ENCODE measurements at regions not wholly inside any gene's neighbourhood (a gene's known extent, or its start where the extent isn't known, plus 50 kb on each side); places are given as distances from the start of the nearest gene placed in this dataset.

DNA sequence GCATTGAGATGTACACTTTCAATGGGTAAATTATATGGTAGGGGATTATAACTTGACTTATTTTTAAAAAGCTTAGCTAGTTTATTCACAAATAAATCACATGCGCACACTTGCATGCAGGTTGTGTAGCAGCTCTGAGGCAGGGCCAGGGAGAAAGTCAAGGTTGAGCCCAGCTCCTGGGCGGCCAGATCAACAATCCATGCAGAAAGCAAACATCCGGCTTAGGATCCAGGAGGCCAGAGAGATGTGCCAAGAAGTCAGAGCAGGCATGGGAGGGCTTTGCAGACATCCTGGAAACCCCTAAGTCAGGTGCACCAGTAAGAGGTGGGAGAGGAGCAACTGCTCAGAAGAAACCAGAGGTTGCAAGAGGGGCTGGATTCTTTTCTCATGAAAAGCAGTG lies 186.5 kb downstream of the AXIN2 start:
- TF ChIP-seq, protein P1, sequence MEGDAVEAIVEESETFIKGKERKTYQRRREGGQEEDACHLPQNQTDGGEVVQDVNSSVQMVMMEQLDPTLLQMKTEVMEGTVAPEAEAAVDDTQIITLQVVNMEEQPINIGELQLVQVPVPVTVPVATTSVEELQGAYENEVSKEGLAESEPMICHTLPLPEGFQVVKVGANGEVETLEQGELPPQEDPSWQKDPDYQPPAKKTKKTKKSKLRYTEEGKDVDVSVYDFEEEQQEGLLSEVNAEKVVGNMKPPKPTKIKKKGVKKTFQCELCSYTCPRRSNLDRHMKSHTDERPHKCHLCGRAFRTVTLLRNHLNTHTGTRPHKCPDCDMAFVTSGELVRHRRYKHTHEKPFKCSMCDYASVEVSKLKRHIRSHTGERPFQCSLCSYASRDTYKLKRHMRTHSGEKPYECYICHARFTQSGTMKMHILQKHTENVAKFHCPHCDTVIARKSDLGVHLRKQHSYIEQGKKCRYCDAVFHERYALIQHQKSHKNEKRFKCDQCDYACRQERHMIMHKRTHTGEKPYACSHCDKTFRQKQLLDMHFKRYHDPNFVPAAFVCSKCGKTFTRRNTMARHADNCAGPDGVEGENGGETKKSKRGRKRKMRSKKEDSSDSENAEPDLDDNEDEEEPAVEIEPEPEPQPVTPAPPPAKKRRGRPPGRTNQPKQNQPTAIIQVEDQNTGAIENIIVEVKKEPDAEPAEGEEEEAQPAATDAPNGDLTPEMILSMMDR (IDR thresholded peaks at IDR 0.05; ENCODE audit: low read depth, low read length, missing control alignments), result no peak
- Histone ChIP-seq H3K27ac (no peak overlapping the region), H3K27me3 (replicated peaks) (no peaks in the 10 kb centered on the region), H3K36me3 (replicated peaks) (no peaks in the 10 kb centered on the region), H3K4me3 (ENCODE audit: low read depth, low read length) (no peak overlapping the region)
- in situ Hi-C loops (cut with HindIII; ENCODE audit: low pct_ligation_motif_present, low sequenced_read_pairs), result no loop called here
- DNase-seq, result no peak

DNA sequence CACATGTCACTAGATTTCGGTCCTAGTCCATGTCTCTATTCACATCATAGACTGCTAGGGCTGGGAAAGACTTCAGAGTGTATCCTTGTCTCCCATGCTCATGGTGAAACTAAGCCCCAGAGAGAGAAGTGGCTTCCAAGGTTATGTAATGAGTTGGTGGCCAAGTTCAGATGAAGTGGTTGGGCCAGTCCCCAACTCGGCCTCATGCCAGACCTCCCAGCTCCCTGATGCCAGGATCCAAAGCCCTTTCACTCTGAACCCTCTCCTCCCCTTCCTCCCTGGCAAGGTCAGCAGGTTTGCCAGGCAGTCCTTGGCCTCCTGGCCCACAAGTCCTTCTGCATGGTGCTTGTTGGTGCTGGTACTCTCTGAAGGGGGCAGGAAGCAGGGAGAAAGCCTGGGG lies 189.7 kb downstream of the AXIN2 start:
- no peak overlapping the region for H3K4me3 ChIP-seq (ENCODE audit: low read depth, low read length)
- TF ChIP-seq, protein P1 (IDR thresholded peaks at IDR 0.05; ENCODE audit: low read depth, low read length, missing control alignments), result no peak
- H3K27me3 ChIP-seq (replicated peaks), result no peaks in the 10 kb centered on the region
- H3K36me3 ChIP-seq (replicated peaks), result no peaks in the 10 kb centered on the region
- in situ Hi-C loops (cut with HindIII; ENCODE audit: low pct_ligation_motif_present, low sequenced_read_pairs), result no loop called here
- no peak overlapping the region for H3K27ac ChIP-seq
- DNase-seq, result no peak

DNA sequence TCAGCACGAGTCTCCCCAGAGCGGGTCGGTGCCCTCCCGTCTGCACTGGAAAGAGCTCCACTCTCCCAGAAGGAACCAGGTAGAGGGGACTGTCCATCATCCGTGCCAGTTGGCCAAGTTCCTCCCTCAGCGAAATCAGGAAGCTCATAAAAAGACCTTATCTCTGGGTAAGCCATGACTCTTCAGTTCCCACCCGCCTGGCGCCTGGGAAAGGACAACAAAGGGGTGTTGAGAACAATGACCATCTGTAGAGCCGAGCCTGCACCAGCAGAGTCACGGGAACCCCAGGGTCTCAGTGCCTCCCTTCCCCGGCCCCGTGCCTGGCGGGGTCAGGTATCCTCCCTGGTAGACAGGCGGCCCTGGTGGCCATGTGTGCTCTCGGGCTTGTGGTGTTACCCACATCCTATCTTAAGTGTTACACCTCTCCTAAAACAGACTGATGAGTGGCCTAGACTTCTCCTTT lies 190.7 kb downstream of the AXIN2 start:
- in situ Hi-C loops (cut with HindIII; ENCODE audit: low pct_ligation_motif_present, low sequenced_read_pairs), result no loop called here
- Histone ChIP-seq H3K4me3 (ENCODE audit: low read depth, low read length) (no peak overlapping the region), H3K27ac (no peak overlapping the region), H3K27me3 (replicated peaks) (no peaks in the 10 kb centered on the region), H3K36me3 (replicated peaks) (no peaks in the 10 kb centered on the region)
- TF ChIP-seq, protein P1 (IDR thresholded peaks at IDR 0.05; ENCODE audit: low read depth, low read length, missing control alignments), result no peak
- no peak for DNase-seq

DNA sequence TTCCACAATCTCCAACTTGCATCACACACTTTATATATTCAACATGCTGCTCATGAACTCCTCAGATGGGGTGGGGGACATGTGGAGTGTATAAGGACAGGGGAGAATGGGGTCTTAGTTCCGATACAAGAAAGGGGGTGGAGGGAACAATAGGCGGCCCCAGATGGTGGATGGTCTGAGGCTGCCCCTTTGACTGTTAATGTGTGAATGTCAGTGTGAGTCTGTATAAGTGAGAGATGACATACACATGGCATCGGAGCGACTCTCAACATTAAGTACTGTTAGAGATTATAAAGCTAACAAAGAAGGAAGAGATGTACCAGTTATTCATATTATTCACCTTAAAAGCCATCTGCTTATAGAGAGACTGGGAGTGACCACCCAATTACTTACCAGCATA lies 193.1 kb downstream of the AXIN2 start:
- TF ChIP-seq, protein P1 (IDR thresholded peaks at IDR 0.05; ENCODE audit: low read depth, low read length, missing control alignments), result no peak

DNA sequence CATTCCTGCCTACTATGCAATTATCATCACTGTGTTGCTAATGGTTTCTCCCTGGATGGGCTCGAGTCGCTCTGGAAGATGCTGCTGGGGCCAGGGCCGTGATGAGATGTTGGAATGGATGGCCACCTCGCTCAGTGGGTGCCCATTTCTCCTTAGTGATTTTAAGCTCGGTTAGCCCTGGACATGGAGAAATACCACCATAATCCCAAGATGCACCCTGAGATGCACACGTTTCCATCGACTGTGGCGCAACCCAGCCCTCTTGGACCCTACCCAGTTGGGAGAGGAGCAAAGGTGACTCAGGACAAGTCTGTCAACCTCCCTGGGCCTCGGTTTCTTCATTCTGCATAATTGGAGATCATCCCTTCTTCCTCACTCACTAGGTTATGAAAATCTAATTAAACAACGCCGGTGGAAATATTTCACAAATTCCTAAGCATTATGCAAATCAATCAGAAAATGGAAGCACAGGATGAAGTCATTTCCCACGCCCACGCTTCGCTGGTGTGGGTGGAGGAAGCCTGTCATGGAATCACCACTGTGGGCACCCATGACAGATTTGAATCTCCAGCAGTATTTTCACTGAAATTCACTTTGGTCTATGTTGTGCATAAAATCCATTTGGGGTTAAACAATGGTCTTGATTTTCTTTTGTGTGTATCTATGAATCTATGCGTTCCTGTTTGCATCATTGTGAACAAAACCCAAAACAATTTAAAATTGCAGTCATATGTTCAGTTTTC lies 195.2 kb downstream of the AXIN2 start:
- no peaks in the 10 kb centered on the region for H3K27me3 ChIP-seq (replicated peaks)
- no peak overlapping the region for H3K4me3 ChIP-seq (ENCODE audit: low read depth, low read length)
- TF ChIP-seq, protein P1 (IDR thresholded peaks at IDR 0.05; ENCODE audit: low read depth, low read length, missing control alignments), result no peak
- in situ Hi-C loops (cut with HindIII; ENCODE audit: low pct_ligation_motif_present, low sequenced_read_pairs), result no loop called here
- no peaks in the 10 kb centered on the region for H3K36me3 ChIP-seq (replicated peaks)
- H3K27ac ChIP-seq, result no peak overlapping the region
- no peak for DNase-seq

More for the DNA sequence above, 193.1 kb downstream of the AXIN2 start:
- H3K27me3 ChIP-seq (replicated peaks), result no peaks in the 10 kb centered on the region
- no peak overlapping the region for H3K4me3 ChIP-seq (ENCODE audit: low read depth, low read length)
- no peak for DNase-seq
- in situ Hi-C loops (cut with HindIII; ENCODE audit: low pct_ligation_motif_present, low sequenced_read_pairs), result no loop called here
- no peaks in the 10 kb centered on the region for H3K36me3 ChIP-seq (replicated peaks)
- H3K27ac ChIP-seq, result no peak overlapping the region

DNA sequence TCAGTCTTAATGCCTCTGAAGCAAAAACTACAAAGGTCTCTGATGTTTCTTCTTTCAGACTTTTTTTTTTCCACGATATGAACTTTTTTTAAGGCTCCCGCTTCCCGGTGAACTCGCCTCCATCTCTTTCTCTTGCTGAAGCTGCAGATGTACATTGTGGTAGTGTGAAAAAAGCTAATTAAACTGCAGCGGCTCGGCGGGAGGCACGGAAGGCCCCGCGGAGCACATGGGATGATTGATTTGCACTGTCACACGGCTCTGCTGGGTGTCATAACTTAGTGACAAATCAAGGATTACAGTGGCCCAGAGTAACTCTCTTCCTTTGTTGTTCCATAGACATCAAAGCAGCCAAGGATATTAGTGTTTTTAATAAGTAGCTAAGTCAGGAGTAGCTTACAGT lies 196.3 kb downstream of the AXIN2 start:
- no peak for DNase-seq
- no peaks in the 10 kb centered on the region for H3K27me3 ChIP-seq (replicated peaks)
- in situ Hi-C loops (cut with HindIII; ENCODE audit: low pct_ligation_motif_present, low sequenced_read_pairs), result no loop called here
- H3K27ac ChIP-seq, result no peak overlapping the region
- TF ChIP-seq, protein P1 (IDR thresholded peaks at IDR 0.05; ENCODE audit: low read depth, low read length, missing control alignments), result no peak
- no peak overlapping the region for H3K4me3 ChIP-seq (ENCODE audit: low read depth, low read length)
- no peaks in the 10 kb centered on the region for H3K36me3 ChIP-seq (replicated peaks)

Data from brain microvascular endothelial cell (primary cell).